Memory B cell (primary cell): ENCODE measurements at regions not wholly inside any gene's neighbourhood (a gene's known extent, or its start where the extent isn't known, plus 50 kb on each side); places are given as distances from the start of the nearest gene placed in this dataset.

Experiments used
- ATAC-seq: fragments of 150-1000 bp; cut with Tn5 transposase; 2 replicates; pipeline ENCODE4 v1.10.0; 2021; ENCODE audit warnings: low read depth, mild to moderate bottlenecking, moderate library complexity
- DNase-seq, 2 donors: peaks; one replicate each; pipeline ENCODE4 v3.0.0; 2022; ENCODE audit warnings: low spot score in 2 of 2
- H3K27ac Mint-ChIP-seq: one replicate; pipeline ENCODE4 v1.8.0; 2022; ENCODE audit warnings: mild to moderate bottlenecking, moderate library complexity, mixed read lengths
- H3K27me3 Mint-ChIP-seq: one replicate; pipeline ENCODE4 v1.8.0; 2022; ENCODE audit warnings: mixed read lengths
- H3K36me3 Mint-ChIP-seq: one replicate; pipeline ENCODE4 v1.8.0; 2022; ENCODE audit warnings: mild to moderate bottlenecking, mixed read lengths
- H3K4me1 Mint-ChIP-seq: one replicate; pipeline ENCODE4 v1.8.0; 2022; ENCODE audit warnings: mixed read lengths
- H3K4me3 Mint-ChIP-seq: one replicate; pipeline ENCODE4 v1.8.0; 2022; ENCODE audit warnings: mild to moderate bottlenecking, moderate library complexity, mixed read lengths
- H3K9me3 Mint-ChIP-seq: one replicate; pipeline ENCODE4 v1.8.0; 2022; ENCODE audit warnings: mixed read lengths

DNA sequence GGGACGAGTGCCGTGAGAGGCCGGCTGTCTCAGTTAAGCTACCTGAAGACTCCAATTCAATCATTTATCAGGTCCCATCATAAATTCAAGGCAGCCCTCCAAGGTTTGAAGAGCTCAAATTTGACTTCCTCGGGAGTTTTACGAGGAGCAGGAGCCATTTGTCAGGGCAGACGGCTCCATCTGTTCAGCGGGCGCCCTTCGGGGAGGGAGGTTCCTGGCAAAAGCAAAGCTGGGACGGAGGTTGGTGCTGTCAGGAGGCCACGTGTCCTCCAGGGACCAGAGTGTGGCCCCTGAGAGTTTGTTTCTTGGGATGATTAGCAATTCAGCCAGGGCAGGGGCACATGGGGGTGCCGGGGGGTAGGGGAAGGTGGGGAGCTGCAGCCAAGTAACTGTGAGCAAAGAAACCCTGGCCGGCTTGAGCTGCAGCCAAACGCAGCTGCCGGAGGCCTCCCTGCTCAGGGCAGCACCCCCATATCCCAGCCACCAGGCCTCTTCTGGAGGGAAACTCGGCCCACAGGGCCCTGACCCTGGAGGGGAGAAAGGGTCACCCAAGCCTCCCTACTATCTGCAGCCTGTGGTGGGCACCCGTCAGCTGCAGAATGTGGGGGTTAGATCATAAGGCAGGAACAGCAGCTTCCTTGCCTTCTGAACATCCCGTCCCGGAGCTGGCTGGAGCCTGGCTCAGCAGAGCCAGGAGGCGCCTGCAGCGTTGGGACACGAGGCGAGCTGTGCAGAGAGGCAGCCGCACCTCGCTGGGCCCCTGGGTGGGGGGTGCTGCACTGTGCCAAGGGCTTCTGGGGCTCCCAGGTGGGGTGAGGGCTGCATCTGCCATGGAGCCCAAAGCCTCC, 63.6 kb upstream of the GATA5 start:
- Mint-ChIP-seq H3K36me3 (no peaks in the 10 kb centered on the region), H3K4me3 (no peak overlapping the region), H3K9me3 (no peaks in the 10 kb centered on the region), H3K27ac (no peak overlapping the region), H3K27me3 (peaks cover 2% of the 10 kb centered on the region), H3K4me1 (no peaks in the 10 kb centered on the region)
- ATAC-seq (no peak), DNase-seq (no peak)

DNA sequence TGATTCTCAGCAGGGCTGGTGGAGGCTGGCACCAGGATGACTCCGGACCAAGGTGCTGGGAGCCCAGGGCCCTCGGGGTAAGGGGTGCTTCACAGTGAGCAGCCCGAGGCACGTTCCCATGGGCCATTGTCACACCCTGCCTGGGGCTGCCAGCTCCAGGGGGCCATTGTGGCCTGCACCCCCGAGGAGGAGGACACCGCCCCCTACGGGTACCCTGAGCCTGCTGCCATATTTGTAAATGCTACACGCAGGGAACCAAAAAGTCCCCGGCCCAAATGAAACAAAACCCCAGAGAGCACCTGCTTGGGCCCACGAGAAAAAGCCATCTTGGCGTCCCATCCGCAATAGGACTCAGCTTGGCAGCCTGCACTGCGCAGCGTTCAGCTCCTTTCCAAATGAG, 64.7 kb upstream of the GATA5 start:
- H3K36me3 Mint-ChIP-seq = no peaks in the 10 kb centered on the region
- H3K27me3 Mint-ChIP-seq = peaks cover 2% of the 10 kb centered on the region
- DNase-seq (no peak), ATAC-seq (no peak)
- no peak overlapping the region for H3K4me3 Mint-ChIP-seq
- H3K9me3 Mint-ChIP-seq = no peaks in the 10 kb centered on the region
- H3K4me1 Mint-ChIP-seq = no peaks in the 10 kb centered on the region
- H3K27ac Mint-ChIP-seq = no peak overlapping the region

GRCh38 chr20:62542862-62543261, 67.1 kb upstream of the GATA5 start:
- no peak overlapping the region for H3K4me3 Mint-ChIP-seq
- no peaks in the 10 kb centered on the region for H3K9me3 Mint-ChIP-seq
- H3K27me3 Mint-ChIP-seq = peaks cover 5% of the 10 kb centered on the region
- DNase-seq = no peak
- no peaks in the 10 kb centered on the region for H3K36me3 Mint-ChIP-seq
- ATAC-seq = no peak
- H3K27ac Mint-ChIP-seq = no peak overlapping the region
- no peaks in the 10 kb centered on the region for H3K4me1 Mint-ChIP-seq

GRCh38 chr20:62543470-62544302, 67.9 kb upstream of the GATA5 start:
- no peak overlapping the region for H3K27ac Mint-ChIP-seq
- ATAC-seq = no peak

GRCh38 chr20:62544505-62545055, 68.8 kb upstream of the GATA5 start:
- no peak for ATAC-seq
- Mint-ChIP-seq H3K27me3 (peaks cover 10% of the 10 kb centered on the region), H3K36me3 (no peaks in the 10 kb centered on the region), H3K27ac (no peak overlapping the region), H3K9me3 (no peaks in the 10 kb centered on the region), H3K4me1 (no peaks in the 10 kb centered on the region), H3K4me3 (no peak overlapping the region)
- DNase-seq = no peak

More at GRCh38 chr20:62543470-62544302, 67.9 kb upstream of the GATA5 start:
- no peak for DNase-seq
- no peaks in the 10 kb centered on the region for H3K36me3 Mint-ChIP-seq
- no peaks in the 10 kb centered on the region for H3K9me3 Mint-ChIP-seq
- no peak overlapping the region for H3K4me3 Mint-ChIP-seq
- peaks cover 9% of the 10 kb centered on the region for H3K27me3 Mint-ChIP-seq
- no peaks in the 10 kb centered on the region for H3K4me1 Mint-ChIP-seq

DNA sequence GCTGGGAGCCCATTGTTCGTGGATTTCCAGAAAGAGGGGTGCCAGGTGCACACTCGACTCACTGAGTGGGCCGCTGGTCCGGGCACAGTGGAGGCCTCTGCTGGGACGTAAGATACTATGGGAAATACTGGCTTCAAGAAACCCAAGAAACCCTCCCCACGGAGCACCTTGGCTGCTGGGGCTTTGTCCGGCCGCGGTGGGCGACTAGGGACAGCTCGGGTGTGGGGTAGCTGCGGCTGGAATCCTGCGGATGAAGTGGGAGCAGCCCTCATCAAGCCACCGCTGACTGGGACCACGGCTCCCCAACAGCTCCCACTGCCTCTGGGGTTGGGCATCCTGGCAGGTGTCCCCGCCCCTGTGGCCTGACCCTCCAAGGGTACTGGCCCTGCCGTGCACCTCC, 69.5 kb upstream of the GATA5 start:
- Mint-ChIP-seq H3K4me3 (no peak overlapping the region), H3K36me3 (no peaks in the 10 kb centered on the region), H3K27ac (no peak overlapping the region), H3K27me3 (peaks cover 10% of the 10 kb centered on the region), H3K9me3 (no peaks in the 10 kb centered on the region), H3K4me1 (no peaks in the 10 kb centered on the region)
- ATAC-seq = no peak
- no peak for DNase-seq

DNA sequence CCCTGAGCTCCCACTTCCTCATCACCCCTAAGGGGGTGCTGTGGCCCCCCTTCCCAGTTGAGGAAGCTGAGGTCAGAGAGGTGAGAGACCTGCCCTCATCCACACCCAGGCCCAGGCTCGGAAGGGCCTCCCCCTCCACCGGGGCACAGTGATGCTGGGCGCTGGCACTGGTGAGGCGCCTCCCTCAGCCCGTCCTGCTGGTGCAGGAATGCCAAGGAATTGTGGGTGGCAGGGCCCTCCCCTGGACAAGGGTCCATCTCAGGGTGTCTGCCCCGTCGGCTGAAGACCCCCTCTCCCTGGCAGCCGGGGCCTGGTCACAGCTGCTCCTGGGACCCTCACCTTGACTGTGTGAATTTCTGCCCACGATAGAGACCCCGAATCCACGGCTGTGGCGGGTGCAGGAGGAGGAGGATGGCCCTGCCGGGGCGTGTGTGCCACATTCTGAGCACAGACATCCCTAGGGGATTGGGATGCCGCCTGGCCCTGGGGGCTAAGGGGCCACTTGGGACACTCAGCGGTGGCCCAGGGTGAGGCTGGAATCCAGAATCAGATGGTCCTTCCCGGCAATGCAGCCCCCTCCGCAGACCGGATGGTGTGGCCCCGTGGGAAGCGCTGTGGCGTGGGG, 70.2 kb upstream of the GATA5 start:
- no peak for DNase-seq
- no peaks in the 10 kb centered on the region for H3K36me3 Mint-ChIP-seq
- no peak overlapping the region for H3K4me3 Mint-ChIP-seq
- peaks cover 14% of the 10 kb centered on the region for H3K27me3 Mint-ChIP-seq
- no peaks in the 10 kb centered on the region for H3K9me3 Mint-ChIP-seq
- peaks cover 4% of the 10 kb centered on the region for H3K4me1 Mint-ChIP-seq
- no peak overlapping the region for H3K27ac Mint-ChIP-seq
- ATAC-seq = no peak

- Mint-ChIP-seq H3K4me3 (no peak overlapping the region), H3K9me3 (no peaks in the 10 kb centered on the region), H3K27ac (no peak overlapping the region), H3K4me1 (peaks cover 4% of the 10 kb centered on the region), H3K36me3 (no peaks in the 10 kb centered on the region), H3K27me3 (peaks cover 14% of the 10 kb centered on the region)
- DNase-seq = no peak
- ATAC-seq = no peak
Observed at GRCh38 chr20:62546606-62547005, 70.8 kb upstream of the GATA5 start.

DNA sequence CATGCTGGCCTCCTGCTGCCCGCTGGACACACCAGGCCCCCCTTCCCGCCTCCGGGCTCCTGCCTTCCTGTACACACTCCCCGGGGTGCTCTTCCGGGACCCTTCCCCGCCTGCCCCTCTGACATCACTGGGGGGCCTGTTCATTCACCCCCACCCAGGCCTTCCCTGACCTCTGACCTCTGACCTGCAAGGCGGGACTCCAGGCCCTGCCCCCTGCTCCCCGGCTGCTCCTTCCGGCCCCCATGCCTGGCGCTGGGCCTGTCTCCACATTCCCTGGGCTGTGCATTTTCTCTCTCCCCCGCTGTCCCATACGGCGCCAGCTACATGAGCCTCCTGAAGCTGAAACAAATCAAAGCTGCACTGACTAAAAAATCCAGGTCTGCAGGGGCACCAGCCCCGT, 71.6 kb upstream of the GATA5 start:
- H3K27ac Mint-ChIP-seq = no peak overlapping the region
- H3K4me1 Mint-ChIP-seq = peaks cover 6% of the 10 kb centered on the region
- H3K27me3 Mint-ChIP-seq = peaks cover 14% of the 10 kb centered on the region
- H3K36me3 Mint-ChIP-seq = no peaks in the 10 kb centered on the region
- no peak overlapping the region for H3K4me3 Mint-ChIP-seq
- no peaks in the 10 kb centered on the region for H3K9me3 Mint-ChIP-seq
- no peak for ATAC-seq
- no peak for DNase-seq

GRCh38 chr20:62548471-62548870, 72.7 kb upstream of the GATA5 start:
- H3K4me3 Mint-ChIP-seq = no peak overlapping the region
- peaks cover 16% of the 10 kb centered on the region for H3K27me3 Mint-ChIP-seq
- DNase-seq (no peak), ATAC-seq (no peak)
- H3K4me1 Mint-ChIP-seq = peaks cover 6% of the 10 kb centered on the region
- H3K36me3 Mint-ChIP-seq = no peaks in the 10 kb centered on the region
- no peak overlapping the region for H3K27ac Mint-ChIP-seq
- H3K9me3 Mint-ChIP-seq = no peaks in the 10 kb centered on the region

DNA sequence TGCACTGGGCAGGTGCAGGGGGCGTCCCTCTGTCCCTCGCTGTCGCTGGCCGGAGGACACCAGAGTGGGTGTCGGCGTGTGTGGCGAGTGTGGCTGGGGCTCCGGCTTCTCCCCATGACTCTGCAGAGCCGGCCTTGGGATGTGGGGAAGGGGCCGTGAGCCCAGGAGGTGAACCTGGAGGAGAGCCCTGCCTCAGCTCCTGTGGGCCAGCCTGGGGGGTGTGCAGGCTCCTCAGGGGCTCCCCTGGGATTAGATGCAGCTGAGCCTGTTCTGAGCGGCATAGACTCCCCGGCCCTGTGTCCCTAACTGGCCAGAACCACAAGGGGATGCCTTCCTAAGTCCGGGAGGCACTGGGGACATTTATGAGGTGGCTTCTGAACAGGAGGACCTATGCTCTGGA, 73.2 kb upstream of the GATA5 start:
- H3K4me3 Mint-ChIP-seq = no peak overlapping the region
- no peaks in the 10 kb centered on the region for H3K36me3 Mint-ChIP-seq
- no peak for ATAC-seq
- no peak overlapping the region for H3K27ac Mint-ChIP-seq
- DNase-seq = no peak
- no peaks in the 10 kb centered on the region for H3K9me3 Mint-ChIP-seq
- peaks cover 20% of the 10 kb centered on the region for H3K27me3 Mint-ChIP-seq
- H3K4me1 Mint-ChIP-seq = peaks cover 6% of the 10 kb centered on the region

- H3K4me3 Mint-ChIP-seq = no peak overlapping the region
- DNase-seq = no peak
- peaks cover 20% of the 10 kb centered on the region for H3K27me3 Mint-ChIP-seq
- no peaks in the 10 kb centered on the region for H3K36me3 Mint-ChIP-seq
- H3K27ac Mint-ChIP-seq = no peak overlapping the region
- H3K9me3 Mint-ChIP-seq = no peaks in the 10 kb centered on the region
- peaks cover 6% of the 10 kb centered on the region for H3K4me1 Mint-ChIP-seq
- no peak for ATAC-seq
Observed at GRCh38 chr20:62549499-62550086, 73.8 kb upstream of the GATA5 start.

- no peak for DNase-seq
- Mint-ChIP-seq H3K9me3 (no peaks in the 10 kb centered on the region), H3K4me1 (peaks cover 6% of the 10 kb centered on the region), H3K27me3 (peaks cover 21% of the 10 kb centered on the region), H3K27ac (peak overlapping the region; percentile 26), H3K4me3 (peak overlapping the region; percentile 84), H3K36me3 (no peaks in the 10 kb centered on the region)
- ATAC-seq = no peak
Observed at GRCh38 chr20:62550087-62550632, 74.4 kb upstream of the GATA5 start.
